ENCODE measurements at regions not wholly inside any gene's neighbourhood (a gene's known extent, or its start where the extent isn't known, plus 50 kb on each side); places are given as distances from the start of the nearest gene placed in this dataset.

DNA sequence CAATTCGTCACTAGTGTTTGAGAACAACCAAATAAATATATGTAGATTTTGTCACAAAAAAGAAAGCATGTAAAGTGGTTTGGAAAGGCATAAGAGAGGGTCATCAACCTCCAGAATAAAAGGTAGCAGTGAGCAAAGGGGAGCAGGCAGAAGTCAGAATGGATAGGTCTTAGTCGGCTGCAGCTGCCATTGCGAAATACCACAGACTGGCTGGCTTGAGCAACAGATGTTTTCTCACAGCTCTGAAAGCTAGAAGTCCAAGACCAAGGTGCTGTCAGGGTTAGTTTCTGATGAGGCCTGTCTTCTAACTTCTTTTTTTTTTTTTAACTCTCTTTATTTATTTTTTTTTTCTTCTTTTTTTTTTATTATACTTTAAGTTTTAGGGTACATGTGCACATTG lies 208.1 kb upstream of the PIK3R1 start:
- TF ChIP-seq, protein P1, sequence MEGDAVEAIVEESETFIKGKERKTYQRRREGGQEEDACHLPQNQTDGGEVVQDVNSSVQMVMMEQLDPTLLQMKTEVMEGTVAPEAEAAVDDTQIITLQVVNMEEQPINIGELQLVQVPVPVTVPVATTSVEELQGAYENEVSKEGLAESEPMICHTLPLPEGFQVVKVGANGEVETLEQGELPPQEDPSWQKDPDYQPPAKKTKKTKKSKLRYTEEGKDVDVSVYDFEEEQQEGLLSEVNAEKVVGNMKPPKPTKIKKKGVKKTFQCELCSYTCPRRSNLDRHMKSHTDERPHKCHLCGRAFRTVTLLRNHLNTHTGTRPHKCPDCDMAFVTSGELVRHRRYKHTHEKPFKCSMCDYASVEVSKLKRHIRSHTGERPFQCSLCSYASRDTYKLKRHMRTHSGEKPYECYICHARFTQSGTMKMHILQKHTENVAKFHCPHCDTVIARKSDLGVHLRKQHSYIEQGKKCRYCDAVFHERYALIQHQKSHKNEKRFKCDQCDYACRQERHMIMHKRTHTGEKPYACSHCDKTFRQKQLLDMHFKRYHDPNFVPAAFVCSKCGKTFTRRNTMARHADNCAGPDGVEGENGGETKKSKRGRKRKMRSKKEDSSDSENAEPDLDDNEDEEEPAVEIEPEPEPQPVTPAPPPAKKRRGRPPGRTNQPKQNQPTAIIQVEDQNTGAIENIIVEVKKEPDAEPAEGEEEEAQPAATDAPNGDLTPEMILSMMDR (IDR thresholded peaks at IDR 0.05; ENCODE audit: low read depth, low read length, poor library complexity, severe bottlenecking) = no peak
- no peak for TF ChIP-seq EZH2phosphoT487 (IDR thresholded peaks at IDR 0.05; ENCODE audit: borderline replicate concordance, low read length)

All from DOHH2 (cell line).